ENCODE measurements at regions not wholly inside any gene's neighbourhood (a gene's known extent, or its start where the extent isn't known, plus 50 kb on each side); places are given as distances from the start of the nearest gene placed in this dataset.
A peak's percentile ranks its signal among the peaks of the same experiment; 100 is the strongest.
"Not testable (repeated sequence)": the region's sequence is repeated elsewhere in the genome, so short reads cannot be mapped to it uniquely, and the experiment has no call there.

DNA sequence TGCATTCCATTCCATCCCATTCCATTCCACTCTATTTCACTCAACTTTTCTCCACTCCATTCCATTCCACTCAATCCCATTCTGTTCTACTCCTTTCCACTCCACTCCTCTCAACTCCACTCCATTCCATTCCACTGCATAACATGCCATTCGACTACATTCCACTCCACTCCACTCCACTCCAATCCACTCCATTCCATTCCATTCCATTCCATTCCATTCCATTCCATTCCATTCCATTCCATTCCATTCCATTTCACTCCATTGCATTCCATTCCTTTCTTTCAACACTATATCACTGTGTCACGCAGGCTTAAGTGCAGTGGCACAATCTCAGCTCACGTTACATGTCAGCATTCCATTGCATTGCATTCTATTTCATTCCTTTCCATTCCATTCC is 1430.4 kb downstream of the TSPY10 start:
- not testable (repeated sequence) for DNase-seq (ENCODE audit: low spot score)

DNA sequence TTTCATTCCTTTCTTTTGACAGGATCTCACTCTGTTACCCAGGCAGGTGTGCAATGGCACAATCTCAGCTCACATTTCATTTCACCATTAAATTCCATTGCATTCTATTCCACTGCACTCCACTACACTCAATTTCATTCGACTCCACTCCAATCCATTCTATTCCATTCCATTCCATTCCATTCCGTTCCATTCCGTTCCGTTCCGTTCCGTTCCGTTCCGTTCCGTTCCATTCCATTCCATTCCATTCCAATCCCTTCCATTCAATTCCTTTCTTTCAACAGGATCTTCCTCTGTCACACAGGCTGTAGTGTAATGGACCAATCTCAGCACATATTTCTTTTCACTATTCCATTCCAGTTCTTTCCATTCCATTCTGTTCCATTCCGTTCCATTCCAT is 1445.7 kb downstream of the TSPY10 start:
- DNase-seq (ENCODE audit: low spot score) = no peak

DNA sequence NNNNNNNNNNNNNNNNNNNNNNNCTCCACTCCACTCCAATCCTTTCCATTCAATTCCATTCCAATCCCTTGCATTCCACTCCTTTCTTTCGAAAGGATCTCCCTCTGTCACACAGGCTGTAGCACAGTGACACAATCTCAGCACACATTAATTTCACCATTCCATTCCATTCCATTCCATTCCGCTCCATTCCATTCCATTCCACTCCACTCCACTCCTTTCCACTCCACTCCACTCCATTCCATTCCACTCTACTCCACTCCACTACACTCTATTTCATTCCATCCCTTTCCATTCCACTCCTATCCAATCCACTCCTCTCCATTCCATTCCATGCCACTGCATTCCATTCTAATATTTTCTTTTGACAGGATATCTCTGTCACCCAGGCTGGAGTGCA is 1459.0 kb downstream of the TSPY10 start:
- DNase-seq (ENCODE audit: low spot score) = no peak

DNA sequence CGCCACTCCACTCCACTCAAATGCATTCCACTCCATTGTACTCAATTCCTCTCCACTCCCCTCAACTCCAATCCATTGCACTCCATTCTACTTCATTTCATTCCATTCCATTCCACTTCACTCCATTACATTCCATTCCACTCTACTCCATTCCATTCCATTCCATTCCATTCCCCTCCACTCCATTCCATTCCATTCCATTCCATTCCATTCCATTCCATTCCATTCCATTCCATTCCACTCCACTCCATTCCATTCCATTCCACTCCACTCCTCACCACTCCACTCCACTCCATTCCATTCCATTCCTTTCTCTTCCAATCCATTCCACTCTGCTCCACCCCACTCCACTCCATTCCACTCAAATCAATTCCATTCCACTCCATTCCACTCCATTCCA is 1459.9 kb downstream of the TSPY10 start:
- DNase-seq (ENCODE audit: low spot score) = no peak

DNA sequence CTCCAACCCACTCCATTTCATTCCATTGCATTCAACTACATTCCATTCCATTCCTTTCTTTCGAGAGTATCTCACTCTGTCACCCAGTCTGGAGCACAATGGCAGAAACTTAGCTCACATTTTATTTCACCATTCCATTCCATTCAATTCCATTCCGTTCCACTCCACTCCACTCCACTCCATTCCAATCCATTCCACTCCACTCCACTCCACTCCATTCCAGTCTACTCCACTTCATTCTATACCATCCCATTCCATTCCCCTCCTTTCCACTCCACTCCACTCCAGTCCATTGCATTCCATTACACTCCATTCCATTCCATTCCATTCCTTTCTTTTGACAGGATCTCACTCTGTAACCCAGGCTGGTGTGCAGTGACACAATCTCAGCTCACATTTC is 1466.3 kb downstream of the TSPY10 start:
- DNase-seq (ENCODE audit: low spot score) = no peak

DNA sequence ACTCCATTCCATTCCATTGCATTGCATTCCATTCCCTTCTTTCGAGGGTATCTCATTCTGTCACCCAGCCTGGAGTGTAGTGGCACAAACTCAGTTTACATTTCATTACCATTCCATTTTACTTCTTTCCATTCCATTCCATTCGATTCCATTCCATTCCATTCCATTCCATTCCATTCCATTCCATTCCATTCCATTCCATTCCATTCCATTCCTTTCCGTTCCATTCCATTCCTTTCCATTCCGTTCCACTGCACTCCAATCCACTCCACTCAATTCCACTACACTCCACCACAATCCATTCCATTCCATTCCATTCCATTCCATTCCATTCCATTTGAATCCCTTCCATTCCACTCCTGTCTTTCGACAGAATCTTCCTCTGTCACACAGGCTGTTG is 1472.0 kb downstream of the TSPY10 start:
- DNase-seq (ENCODE audit: low spot score) = peak; percentile 0

DNA sequence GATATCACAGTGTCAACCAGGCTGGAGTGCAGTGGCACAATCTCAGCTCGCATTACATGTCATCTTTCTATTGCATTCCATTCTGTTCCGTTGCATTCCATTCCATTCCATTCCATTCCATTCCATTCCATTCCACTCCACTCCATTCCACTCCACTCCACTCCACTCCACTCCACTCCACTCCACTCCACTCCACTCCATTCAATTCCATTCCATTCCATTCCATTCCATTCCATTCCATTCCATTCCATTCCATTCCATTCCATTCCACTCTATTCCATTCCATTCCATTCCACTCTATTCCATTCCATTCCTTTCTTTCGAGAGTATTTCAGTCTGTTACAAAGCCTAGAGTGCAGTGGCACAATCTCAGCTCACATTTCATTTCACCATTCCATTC is 1486.5 kb downstream of the TSPY10 start:
- not testable (repeated sequence) for DNase-seq (ENCODE audit: low spot score)

DNA sequence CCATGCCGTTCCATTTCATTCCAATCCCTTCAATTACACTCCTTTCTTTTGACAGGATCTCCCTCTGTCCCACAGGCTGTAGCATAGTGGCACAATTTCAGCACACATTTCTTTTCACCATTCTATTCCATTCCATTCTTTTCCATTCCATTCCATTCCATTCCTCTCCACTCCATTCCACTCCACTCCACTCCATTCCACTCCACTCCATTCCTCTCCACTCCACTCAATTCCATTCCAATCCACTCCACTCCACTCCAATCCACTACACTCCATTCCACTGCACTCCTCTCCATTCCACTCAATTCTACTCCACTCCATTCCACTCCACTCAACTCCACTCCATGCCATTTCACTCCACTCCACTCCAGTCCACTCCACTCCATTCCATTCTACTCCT is 1495.1 kb downstream of the TSPY10 start:
- DNase-seq (ENCODE audit: low spot score) = no peak

DNA sequence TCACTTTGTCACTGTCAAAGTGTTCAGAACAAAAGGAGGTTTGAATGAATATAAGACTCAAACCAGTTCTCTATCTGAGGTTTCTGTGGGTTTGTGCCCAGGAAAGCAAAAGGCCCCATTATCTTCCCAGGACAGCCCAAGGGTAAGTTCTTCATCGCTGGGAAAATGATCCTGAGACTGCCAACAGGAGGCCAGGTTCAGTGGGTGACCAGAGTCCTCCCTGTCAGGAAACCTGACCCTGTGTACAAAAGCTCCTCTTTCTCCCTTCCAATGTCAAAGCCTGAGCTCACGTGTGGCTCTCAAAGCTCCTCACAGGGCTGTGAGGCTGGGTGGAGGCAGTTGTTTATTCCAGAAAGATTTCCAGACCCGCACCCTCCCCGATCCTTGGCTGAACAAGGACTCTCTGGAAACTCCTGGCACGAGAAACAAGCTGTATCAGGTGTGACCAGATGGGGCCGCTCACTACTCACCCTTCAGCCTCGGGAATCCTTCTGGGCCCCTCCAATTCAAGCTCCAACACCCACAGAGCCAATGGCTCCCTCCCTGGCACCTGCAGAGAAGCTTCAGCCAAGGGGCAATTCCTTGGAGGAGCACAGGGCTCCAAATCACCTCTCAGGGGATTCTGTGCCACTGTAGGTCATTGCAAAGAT is 1516.7 kb downstream of the TSPY10 start:
- no peak for DNase-seq (ENCODE audit: low spot score)

DNA sequence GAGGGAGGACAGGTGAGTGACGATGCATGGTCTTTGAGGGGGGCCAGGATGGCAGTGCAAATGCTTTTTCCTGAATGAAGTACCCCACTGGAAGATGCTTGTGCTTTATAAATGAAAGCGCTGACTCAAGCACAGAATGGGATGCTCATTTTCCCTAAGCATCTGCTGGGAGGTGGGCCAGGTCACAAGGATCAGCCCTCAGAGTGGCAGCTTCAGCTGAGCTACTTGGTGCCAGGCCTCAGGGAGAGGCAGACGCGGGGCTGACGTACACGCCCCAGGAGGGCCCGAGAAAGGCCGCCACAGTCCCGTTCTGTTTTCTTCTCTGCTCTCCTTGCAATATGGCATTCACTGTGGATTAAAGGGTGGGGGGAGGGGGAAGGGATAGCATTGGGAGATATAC is 1535.8 kb downstream of the TSPY10 start:
- DNase-seq (ENCODE audit: low spot score) = no peak

DNA sequence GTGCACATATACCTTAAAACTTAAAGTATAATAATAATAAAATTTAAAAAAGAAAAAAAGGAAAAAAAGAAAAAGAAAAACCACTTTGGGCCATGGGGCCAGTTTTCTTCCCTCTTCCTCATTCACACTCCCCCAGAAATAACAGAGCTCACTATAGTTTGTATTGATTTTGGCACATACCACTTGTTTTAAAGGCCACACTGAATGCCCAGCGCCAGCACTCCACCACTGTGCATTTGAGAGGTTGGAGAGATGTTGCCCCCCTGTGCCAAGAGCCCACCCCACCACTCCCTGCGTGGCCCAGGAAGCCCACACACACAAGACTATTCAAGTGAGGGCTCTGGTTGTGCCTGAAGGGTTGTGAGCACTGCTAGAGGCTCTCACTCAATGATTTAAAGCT is 1536.3 kb downstream of the TSPY10 start:
- no peak for DNase-seq (ENCODE audit: low spot score)

DNA sequence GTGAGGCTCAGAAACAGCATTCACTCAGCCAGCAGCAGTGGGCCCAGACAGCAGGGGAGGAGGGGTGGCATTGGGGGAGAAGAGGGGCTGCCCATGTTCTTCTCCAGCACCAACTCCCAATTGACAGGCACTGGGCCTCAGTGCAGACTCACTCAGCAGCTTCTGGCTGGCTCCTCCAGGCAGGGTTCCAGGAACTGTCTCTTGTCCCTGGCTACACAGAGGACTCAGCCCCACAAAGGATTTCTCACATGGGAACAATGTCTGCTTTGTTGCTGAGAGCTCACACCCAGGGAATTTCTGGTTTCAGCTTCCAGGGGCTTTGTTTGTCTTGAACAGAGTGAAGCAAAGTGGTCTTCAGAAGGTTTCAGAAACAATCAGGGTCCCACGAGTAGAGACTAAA is 1536.7 kb downstream of the TSPY10 start:
- no peak for DNase-seq (ENCODE audit: low spot score)

DNA sequence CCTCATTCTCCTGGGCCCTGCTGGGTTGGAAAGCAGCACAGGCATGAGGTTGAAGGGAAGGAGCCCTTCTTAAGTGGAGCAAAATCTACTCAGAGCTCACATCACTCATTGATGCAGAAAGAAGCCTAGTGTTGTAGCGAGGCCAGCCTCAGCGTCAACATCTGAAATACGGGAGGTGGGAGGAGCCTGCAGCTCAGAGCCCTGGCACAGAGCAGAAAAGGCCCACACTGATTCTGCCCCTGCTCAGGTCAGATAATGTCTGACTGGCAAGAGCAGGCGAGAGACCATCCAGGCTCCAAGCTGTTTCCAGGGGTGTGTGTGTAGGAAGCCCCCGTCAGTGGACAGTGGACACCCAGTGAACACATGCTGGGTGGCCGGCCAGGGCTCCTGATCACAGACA is 1541.6 kb downstream of the TSPY10 start:
- DNase-seq (ENCODE audit: low spot score) = no peak

DNA sequence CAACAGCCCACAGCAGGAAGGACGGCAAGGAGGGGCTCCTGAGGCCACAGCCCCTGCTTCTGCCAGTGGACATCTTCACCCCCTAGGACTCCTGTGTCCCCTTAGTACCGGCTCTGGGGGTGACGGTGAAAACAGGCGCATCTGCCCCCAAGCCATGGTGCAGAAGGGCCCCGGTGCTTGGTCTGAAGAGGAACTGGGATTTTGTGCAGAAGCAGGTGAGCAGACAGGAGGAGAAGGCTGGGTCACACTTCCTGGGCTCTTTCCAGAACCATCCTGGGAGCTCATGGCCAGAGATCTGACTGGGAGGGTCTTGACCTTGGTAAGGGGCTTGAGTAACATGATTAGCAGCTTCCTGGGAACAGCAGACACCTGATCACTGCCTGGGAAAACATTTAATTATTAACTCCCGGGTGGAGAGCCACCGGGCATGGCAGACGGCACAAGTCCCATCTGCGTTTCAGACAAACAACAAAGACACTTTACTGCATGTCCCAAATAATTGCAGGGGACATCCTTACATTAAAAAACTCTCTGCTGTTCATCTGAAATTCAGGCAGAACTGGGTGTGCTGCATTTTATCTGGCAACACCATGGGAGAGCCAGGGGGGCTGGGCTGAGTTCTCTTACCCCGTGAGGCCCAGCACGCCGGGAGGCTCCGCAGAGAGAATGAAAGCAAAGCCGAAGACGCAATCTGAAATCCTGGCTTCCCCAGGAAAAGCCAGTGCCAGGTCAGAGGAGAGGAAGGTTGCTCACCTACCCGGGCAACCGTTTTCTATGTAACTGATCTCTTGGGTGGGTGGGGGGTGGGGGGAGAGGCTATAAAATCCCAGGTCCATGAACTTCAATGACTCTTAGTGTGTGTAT is 1542.8 kb downstream of the TSPY10 start:
- DNase-seq (ENCODE audit: low spot score) = no peak

DNA sequence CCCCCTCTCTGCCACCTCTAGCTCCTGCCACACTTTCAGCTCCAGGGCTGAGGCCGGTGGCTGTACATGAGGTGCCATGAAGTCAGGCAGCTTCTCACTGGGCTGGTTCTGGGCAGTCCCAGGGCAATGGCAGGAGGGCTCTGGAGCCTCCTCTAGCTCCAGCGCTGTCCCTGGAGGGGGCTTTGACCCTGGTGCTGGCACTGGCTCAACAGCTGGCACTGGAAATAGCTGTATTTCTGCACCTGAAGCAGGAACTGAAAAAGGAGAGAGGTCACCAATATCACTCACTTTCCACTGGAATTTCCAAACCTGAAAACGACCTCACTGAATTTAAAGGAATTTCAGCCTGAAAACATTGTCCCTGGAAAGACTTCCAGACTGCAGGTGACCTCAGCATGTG is 1558.1 kb downstream of the TSPY10 start:
- not testable (repeated sequence) for DNase-seq (ENCODE audit: low spot score)

DNA sequence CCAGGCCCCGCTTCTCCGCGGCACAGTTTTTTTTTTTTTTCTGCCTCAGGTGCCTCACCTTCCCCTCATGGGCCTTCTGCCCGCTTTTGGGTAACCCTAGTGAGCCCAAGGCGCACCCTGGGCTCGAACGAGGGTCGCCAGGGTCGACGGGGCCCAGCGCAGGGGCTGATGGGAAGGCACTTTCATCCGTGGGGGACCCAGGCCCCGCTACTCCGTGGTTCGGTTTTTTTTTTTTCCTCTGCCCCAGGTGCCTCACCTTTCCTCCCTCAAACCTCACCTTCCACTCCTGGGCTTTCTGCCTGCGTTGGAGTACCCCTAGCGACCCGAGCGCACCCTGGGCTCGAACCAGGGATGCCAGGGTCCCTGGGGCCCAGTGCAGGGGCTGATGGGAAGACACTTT is 1569.8 kb downstream of the TSPY10 start:
- not testable (repeated sequence) for DNase-seq (ENCODE audit: low spot score)

DNA sequence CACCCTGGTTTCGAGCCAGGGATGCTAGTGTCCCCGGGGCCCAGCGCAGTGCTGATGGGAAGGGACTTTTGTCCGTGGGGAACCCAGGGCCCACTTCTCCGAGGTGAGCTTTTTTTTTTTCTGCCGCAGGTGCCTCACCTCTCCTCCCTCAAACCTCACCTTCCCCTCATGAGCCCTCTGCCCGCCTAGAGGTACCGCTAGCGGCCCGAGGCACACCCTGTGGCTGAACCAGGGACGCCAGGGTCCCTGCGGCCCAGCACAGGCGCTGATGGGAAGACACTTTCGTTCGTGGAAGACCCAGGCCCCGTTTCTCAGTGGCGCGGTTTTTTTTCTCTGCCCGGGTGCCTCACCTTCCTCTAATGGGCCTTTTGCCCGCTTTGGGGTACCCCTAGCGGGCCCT is 1570.7 kb downstream of the TSPY10 start:
- DNase-seq (ENCODE audit: low spot score) = not testable (repeated sequence)

DNA sequence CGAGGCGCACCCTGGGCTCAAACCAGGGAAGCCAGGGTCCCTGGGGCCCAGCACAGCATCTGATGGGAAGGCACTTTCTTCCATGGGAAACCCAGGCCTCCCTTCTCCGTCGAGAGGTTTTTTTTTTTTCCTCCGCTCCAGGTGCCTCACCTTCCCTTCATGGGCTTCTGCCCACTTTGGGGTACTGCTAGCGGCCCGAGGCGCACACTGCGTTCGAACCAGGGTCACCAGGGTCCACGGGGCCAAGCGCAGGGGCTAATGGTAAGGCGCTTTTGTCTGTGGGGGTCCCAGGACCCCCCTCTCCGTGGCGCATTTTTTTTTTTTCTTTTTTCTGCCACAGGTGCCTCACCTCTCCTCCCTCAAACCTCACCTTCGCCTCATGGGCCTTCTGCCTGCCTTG is 1571.3 kb downstream of the TSPY10 start:
- no peak for DNase-seq (ENCODE audit: low spot score)

DNA sequence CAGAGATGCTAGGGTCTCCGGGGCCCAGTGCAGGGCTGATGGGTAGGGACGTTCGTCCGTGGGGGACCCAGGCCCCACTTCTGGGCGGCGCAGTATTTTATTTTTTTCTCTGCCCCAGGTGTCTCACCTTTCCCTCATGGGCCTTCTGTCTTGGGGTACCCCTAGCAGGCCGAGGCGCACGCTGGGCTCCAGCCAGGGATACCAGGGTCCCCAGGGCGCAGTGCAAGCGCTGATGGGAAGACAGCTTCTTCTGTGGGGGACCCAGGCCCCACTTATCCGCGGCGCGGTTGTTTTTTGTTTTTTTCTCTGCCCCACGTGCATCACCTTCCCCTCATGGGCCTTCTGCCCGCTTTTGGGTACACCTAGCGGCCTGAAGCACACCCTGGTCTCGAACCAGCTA is 1572.8 kb downstream of the TSPY10 start:
- not testable (repeated sequence) for DNase-seq (ENCODE audit: low spot score)

DNA sequence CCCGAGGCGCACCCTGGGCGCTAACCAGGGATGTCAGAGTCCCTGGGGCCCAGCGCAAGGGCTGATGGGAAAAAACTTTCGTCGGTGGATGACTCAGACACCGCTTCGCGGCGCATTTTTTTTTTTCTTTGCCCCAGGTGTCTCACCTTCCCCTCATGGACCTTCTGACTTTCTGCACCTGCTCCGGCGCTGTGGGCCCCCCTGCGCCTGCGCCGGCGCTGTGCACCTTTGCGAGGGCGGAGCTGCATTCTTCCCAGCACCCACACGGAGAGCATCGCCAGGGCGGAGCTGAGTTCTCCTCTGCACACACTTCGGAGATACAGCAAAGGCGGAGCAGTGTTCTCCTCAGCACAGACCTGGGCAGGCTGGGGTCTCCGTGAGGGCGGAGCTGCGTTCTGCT is 1575.3 kb downstream of the TSPY10 start:
- DNase-seq (ENCODE audit: low spot score) = not testable (repeated sequence)

DNA sequence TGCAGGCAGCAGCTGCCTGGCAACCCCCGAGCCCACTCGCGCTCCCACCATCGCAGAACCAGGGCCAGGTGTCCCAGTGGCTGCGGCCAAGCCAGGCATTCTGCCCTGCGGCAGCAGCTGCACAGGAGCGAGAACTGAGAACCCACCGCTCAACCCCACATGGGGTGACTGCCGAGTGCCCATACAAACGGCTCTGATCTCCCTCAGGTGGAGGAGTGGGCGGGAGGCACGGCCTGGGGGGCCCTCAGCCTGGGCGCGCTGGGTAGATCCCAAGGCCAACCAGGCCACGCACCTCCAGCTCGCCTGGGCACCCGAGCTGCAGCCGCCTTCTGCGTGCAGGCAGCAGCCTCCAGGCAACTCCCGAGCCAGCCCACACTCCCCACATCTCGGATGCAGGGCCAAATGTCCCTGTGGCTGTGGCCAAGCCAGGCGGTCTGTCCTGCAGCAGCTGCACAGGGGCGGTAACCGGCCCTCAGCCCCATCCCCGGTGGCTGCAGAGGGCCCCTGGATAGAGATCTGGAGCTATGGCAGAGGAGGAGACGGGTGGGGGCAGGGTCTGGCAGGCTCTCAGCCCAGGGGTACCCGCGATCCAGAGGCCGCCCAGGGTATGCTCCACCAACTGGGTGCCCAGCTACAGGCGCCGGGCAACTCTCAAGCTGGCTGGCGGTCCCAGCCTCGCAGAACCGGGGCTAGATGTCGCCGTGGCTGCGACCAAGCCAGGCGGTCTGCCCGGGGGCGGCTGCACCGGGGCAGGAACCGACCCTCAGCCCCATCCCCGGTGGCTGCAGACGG is 1579.6 kb downstream of the TSPY10 start:
- DNase-seq (ENCODE audit: low spot score) = not testable (repeated sequence)

DNA sequence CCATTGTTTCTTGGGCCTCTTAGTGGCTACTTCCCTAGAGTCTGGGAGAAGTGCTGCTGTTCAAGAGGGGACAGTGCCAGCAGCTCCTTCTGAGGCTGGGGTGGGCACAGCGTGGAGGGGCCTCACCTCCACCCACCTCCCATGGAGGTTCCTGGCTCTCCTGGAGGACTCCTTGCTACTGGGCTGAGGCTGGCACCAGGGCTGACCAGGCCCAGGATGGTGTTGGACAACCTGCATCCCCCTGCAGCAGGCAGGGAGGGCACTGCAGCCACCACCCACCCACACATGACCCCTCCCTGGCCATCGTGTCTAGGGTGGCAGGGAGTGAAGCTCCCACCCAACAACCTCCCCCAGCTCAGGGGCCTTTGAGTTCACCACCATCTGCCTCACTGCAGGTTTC is 1549.3 kb upstream of the USP9Y start:
- not testable (repeated sequence) for DNase-seq (ENCODE audit: low spot score)

DNA sequence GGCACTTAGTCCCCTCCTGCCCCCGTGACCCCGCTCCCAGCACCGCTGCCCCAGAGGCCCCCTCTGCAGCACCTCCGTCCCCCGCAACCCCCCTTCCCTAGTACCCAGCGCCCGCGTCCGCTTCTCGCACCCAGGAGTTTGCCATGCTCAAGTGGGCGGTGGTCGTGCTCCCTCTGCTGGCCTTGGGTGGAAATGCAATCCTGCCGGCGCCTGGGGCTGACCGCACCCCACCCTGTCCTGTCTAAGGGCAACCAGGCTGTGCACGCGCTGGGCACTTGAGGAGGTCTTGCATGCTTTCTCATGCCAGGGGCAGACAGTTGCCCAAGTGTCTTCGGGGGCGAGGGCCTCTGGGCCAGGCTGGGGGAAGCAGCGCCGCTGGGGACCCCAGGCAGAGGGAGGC is 1544.9 kb upstream of the USP9Y start:
- DNase-seq (ENCODE audit: low spot score) = not testable (repeated sequence)
